HEK293 (cell line): ENCODE measurements at regions not wholly inside any gene's neighbourhood (a gene's known extent, or its start where the extent isn't known, plus 50 kb on each side); places are given as distances from the start of the nearest gene placed in this dataset.

Experiments used
- CTCF ChIA-PET: fragments of 350-600 bp; formaldehyde crosslinking; extraction: SDS; loops from one replicate; lab custom pipeline; 2021; ENCODE audit warnings: antibody characterized with exemption; lab: Yijun Ruan, JAX
- POLR2A ChIA-PET: fragments of 300-600 bp; formaldehyde crosslinking; extraction: SDS; loops from one replicate; lab custom pipeline; 2020; ENCODE audit warnings: antibody characterized with exemption, inconsistent platforms; lab: Yijun Ruan, JAX
- H3K27ac ChIP-seq: fragments of 200-500 bp; sonication (Bioruptor generic); 2 replicates; pipeline ENCODE4 v1.5.1; 2014; ENCODE audit warnings: low read depth, low read length, control low read depth, inconsistent platforms; ENCODE audit errors: extremely low read depth
- H3K36me3 ChIP-seq, 2 experiments: fragments of 200-500 bp in 1 of 2; sonication (Bioruptor generic) in 1 of 2; 1 replicate in 1 of 2; 2 replicates in 1 of 2; pipeline ENCODE4 v1.5.1; 2014 to 2017; ENCODE audit warnings: inconsistent platforms in 2 of 2, low read length in 2 of 2; ENCODE audit not compliant: control insufficient read depth in 2 of 2, insufficient read depth in 1 of 2
- H3K4me1 ChIP-seq: fragments of 200-500 bp; sonication (Bioruptor generic); 2 replicates; pipeline ENCODE4 v1.5.1; 2014; ENCODE audit warnings: mild to moderate bottlenecking, low read length, inconsistent platforms; ENCODE audit not compliant: control insufficient read depth, insufficient read depth
- H3K4me3 ChIP-seq: 2 replicates; pipeline ENCODE4 v1.5.1; 2011; ENCODE audit warnings: low read depth, mild to moderate bottlenecking, control low read depth, low read length, moderate library complexity
- H3K9me3 ChIP-seq: fragments of 200-500 bp; sonication (Bioruptor generic); 2 replicates; pipeline ENCODE4 v1.5.1; 2014; ENCODE audit warnings: low read depth, low read length, inconsistent platforms; ENCODE audit not compliant: control insufficient read depth, insufficient read depth
- ELK4 ChIP-seq: IDR thresholded peaks from 2 replicates; pipeline ENCODE4 v1.6.1; 2011; ENCODE audit warnings: mild to moderate bottlenecking, low read depth, low read length, borderline replicate concordance
- GLIS2 ChIP-seq: fragments of 450-650 bp; formaldehyde crosslinking; IDR thresholded peaks from 2 replicates; pipeline ENCODE4 v1.5.1; 2016; ENCODE audit warnings: missing biosample characterization, missing genetic modification characterization
- HOXD13 ChIP-seq: sonication (generic); formaldehyde crosslinking; IDR thresholded peaks from 2 replicates; pipeline ENCODE4 v1.8.0; 2022; ENCODE audit warnings: missing genetic modification reagents, borderline replicate concordance
- PRDM2 ChIP-seq: fragments of 450-650 bp; formaldehyde crosslinking; IDR thresholded peaks from 2 replicates; pipeline ENCODE4 v1.5.1; 2016; ENCODE audit warnings: missing biosample characterization, missing genetic modification characterization, borderline replicate concordance
- SALL2 ChIP-seq: fragments of 450-650 bp; formaldehyde crosslinking; IDR thresholded peaks from 2 replicates; pipeline ENCODE4 v1.5.0; 2017; ENCODE audit warnings: missing biosample characterization, mild to moderate bottlenecking, missing genetic modification characterization, borderline replicate concordance
- SP2 ChIP-seq: fragments of 450-650 bp; formaldehyde crosslinking; IDR thresholded peaks from 2 replicates; pipeline ENCODE4 v1.5.1; 2016; ENCODE audit warnings: missing biosample characterization, missing genetic modification characterization
- TCF7L2 ChIP-seq: IDR thresholded peaks from 2 replicates; pipeline ENCODE4 v1.6.1; 2011; ENCODE audit warnings: low read depth, mild to moderate bottlenecking, inconsistent platforms, low read length, moderate library complexity, borderline replicate concordance
- ZNF138 ChIP-seq: fragments of 450-650 bp; formaldehyde crosslinking; IDR thresholded peaks from 2 replicates; pipeline ENCODE4 v1.5.1; 2016; ENCODE audit warnings: missing biosample characterization, missing genetic modification characterization, borderline replicate concordance
- ZNF140 ChIP-seq: fragments of 450-650 bp; formaldehyde crosslinking; IDR thresholded peaks from 2 replicates; pipeline ENCODE4 v1.5.1; 2016; ENCODE audit warnings: missing biosample characterization, missing genetic modification characterization
- ZNF211 ChIP-seq: fragments of 450-650 bp; formaldehyde crosslinking; IDR thresholded peaks from 2 replicates; pipeline ENCODE4 v1.5.1; 2016; ENCODE audit warnings: low read depth, missing biosample characterization, missing genetic modification characterization
- ZNF248 ChIP-seq: fragments of 450-650 bp; formaldehyde crosslinking; IDR thresholded peaks from 2 replicates; pipeline ENCODE4 v1.5.1; 2017; ENCODE audit warnings: missing biosample characterization, missing genetic modification characterization
- ZNF335 ChIP-seq: fragments of 450-650 bp; formaldehyde crosslinking; conservative IDR thresholded peaks from 2 replicates; pipeline ENCODE4 v1.5.1; 2016; ENCODE audit warnings: missing biosample characterization, missing genetic modification characterization
- ZNF366 ChIP-seq: fragments of 450-650 bp; formaldehyde crosslinking; conservative IDR thresholded peaks from 2 replicates; pipeline ENCODE4 v1.5.1; 2016; ENCODE audit warnings: missing biosample characterization, missing genetic modification characterization
- ZNF426 ChIP-seq: fragments of 450-650 bp; formaldehyde crosslinking; IDR thresholded peaks from 2 replicates; pipeline ENCODE4 v1.5.1; 2017; ENCODE audit warnings: missing biosample characterization, missing genetic modification characterization, mild to moderate bottlenecking, inconsistent platforms, moderate library complexity
- ZNF473 ChIP-seq: fragments of 450-650 bp; formaldehyde crosslinking; IDR thresholded peaks from 2 replicates; pipeline ENCODE4 v1.5.1; 2017; ENCODE audit warnings: missing biosample characterization, missing genetic modification characterization
- ZNF548 ChIP-seq: fragments of 450-650 bp; formaldehyde crosslinking; IDR thresholded peaks from 2 replicates; pipeline ENCODE4 v1.5.1; 2016; ENCODE audit warnings: missing biosample characterization, missing genetic modification characterization
- ZNF623 ChIP-seq: fragments of 450-650 bp; formaldehyde crosslinking; IDR thresholded peaks from 2 replicates; pipeline ENCODE4 v1.5.1; 2016; ENCODE audit warnings: missing biosample characterization, missing genetic modification characterization
- ZNF626 ChIP-seq: fragments of 450-650 bp; sonication (Bioruptor Pico); formaldehyde crosslinking; IDR thresholded peaks from 2 replicates; pipeline ENCODE4 v1.5.1; 2018; ENCODE audit warnings: missing biosample characterization, missing genetic modification characterization, inconsistent platforms
- ZNF664 ChIP-seq: fragments of 450-650 bp; formaldehyde crosslinking; IDR thresholded peaks from 2 replicates; pipeline ENCODE4 v1.5.1; 2016; ENCODE audit warnings: missing biosample characterization, missing genetic modification characterization
- ZNF677 ChIP-seq: fragments of 450-650 bp; IDR thresholded peaks from 2 replicates; pipeline ENCODE4 v1.5.0; 2018; ENCODE audit warnings: missing biosample characterization, mild to moderate bottlenecking, missing genetic modification characterization, moderate library complexity
- TF ChIP-seq, protein P1 (sequence below): fragments of 450-650 bp; formaldehyde crosslinking; IDR thresholded peaks from 2 replicates; pipeline ENCODE4 v1.5.1; 2017; ENCODE audit warnings: missing biosample characterization, mild to moderate bottlenecking, missing genetic modification characterization, moderate library complexity

- POLR2A ChIA-PET: interaction anchor here (0.6 kb wide), 1 partner anchor 18 kb away, joined by 3 read pairs; no protein-coding TSS in a partner anchor
These were observed 894.4 kb downstream of the MCTP2 start for GRCh38 chr15:95125803-95126202.

GRCh38 chr15:95127356-95127755, 896.0 kb downstream of the MCTP2 start:
- ChIA-PET POLR2A (no interaction called here), CTCF (interaction anchor here (0.5 to 1.4 kb wide), 2 partner anchors 14 to 102 kb away, joined by 3 to 5 read pairs; no protein-coding TSS in a partner anchor)
- Histone ChIP-seq H3K9me3 (no peaks in the 10 kb centered on the region), H3K4me3 (no peak overlapping the region), H3K36me3 (no peaks in the 10 kb centered on the region), H3K27ac (no peak overlapping the region), H3K4me1 (no peaks in the 10 kb centered on the region)
- TF ChIP-seq, protein P1, sequence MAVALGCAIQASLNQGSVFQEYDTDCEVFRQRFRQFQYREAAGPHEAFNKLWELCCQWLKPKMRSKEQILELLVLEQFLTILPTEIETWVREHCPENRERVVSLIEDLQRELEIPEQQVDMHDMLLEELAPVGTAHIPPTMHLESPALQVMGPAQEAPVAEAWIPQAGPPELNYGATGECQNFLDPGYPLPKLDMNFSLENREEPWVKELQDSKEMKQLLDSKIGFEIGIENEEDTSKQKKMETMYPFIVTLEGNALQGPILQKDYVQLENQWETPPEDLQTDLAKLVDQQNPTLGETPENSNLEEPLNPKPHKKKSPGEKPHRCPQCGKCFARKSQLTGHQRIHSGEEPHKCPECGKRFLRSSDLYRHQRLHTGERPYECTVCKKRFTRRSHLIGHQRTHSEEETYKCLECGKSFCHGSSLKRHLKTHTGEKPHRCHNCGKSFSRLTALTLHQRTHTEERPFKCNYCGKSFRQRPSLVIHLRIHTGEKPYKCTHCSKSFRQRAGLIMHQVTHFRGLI (tag by site-specific recombination): no peak
- no peak for TF ChIP-seq GLIS2 (tag by site-specific recombination)
- TF ChIP-seq ZNF366 (tag by site-specific recombination): no peak
- TF ChIP-seq ZNF623 (tag by site-specific recombination): no peak
- no peak for TF ChIP-seq SP2 (tag by site-specific recombination)
- no peak for TF ChIP-seq ZNF138 (tag by site-specific recombination)
- TF ChIP-seq ZNF426: no peak
- no peak for TF ChIP-seq ZNF248
- TF ChIP-seq ZNF626 (tag by site-specific recombination): no peak
- TF ChIP-seq ZNF335 (tag by site-specific recombination): no peak
- no peak for TF ChIP-seq ZNF548 (tag by site-specific recombination)
- no peak for TF ChIP-seq ZNF664
- no peak for TF ChIP-seq ZNF211 (tag by site-specific recombination)
- no peak for TF ChIP-seq ZNF140
- TF ChIP-seq TCF7L2: no peak
- TF ChIP-seq PRDM2 (tag by site-specific recombination): no peak

More at GRCh38 chr15:95125803-95126202, 894.4 kb downstream of the MCTP2 start:
- H3K36me3 ChIP-seq: no peaks in the 10 kb centered on the region
- no peaks in the 10 kb centered on the region for H3K9me3 ChIP-seq
- TF ChIP-seq HOXD13 (CRISPR knock-in tag) (no peak), ELK4 (no peak), ZNF473 (tag by site-specific recombination) (no peak), SALL2 (tag by site-specific recombination) (no peak), ZNF211 (tag by site-specific recombination) (no peak), ZNF677 (tag by site-specific recombination) (no peak)
- no peaks in the 10 kb centered on the region for H3K4me1 ChIP-seq
- CTCF ChIA-PET: no interaction called here
- no peak overlapping the region for H3K27ac ChIP-seq
- H3K4me3 ChIP-seq: no peak overlapping the region
